Activated CD4-positive, alpha-beta T cell treated with anti-CD3 and anti-CD28 coated beads, Interleukin-2, amount 10 ng/mL, durations not matched to agents 24 days and 14 days (primary cell): ENCODE measurements at regions not wholly inside any gene's neighbourhood (a gene's known extent, or its start where the extent isn't known, plus 50 kb on each side); places are given as distances from the start of the nearest gene placed in this dataset.

ENCODE experiments used
- DNase-seq: peaks from one replicate; pipeline ENCODE4 v3.0.0; 2022
- H3K27ac Mint-ChIP-seq: one replicate; pipeline ENCODE4 v1.8.0; 2022; ENCODE audit warnings: mild to moderate bottlenecking, mixed read lengths
- H3K27me3 Mint-ChIP-seq: one replicate; pipeline ENCODE4 v1.8.0; 2022; ENCODE audit warnings: mixed read lengths
- H3K36me3 Mint-ChIP-seq: one replicate; pipeline ENCODE4 v1.8.0; 2022; ENCODE audit warnings: low read depth, mild to moderate bottlenecking, mixed read lengths
- H3K4me1 Mint-ChIP-seq: one replicate; pipeline ENCODE4 v1.8.0; 2021; ENCODE audit warnings: mixed read lengths
- H3K4me3 Mint-ChIP-seq: one replicate; pipeline ENCODE4 v1.8.0; 2022; ENCODE audit warnings: mild to moderate bottlenecking, moderate library complexity, mixed read lengths
- H3K9me3 Mint-ChIP-seq: one replicate; pipeline ENCODE4 v1.8.0; 2021; ENCODE audit warnings: mixed read lengths
- intact Hi-C: fragments of 100-400 bp; cut with micrococcal nuclease; formaldehyde crosslinking; loops from one replicate; pipeline ENCODE4 v1.15.1; 2023

GRCh38 chr6:165760803-165761185 is 97.8 kb upstream of the PDE10A start:
- Mint-ChIP-seq H3K4me1 (no peaks in the 10 kb centered on the region), H3K4me3 (no peak overlapping the region), H3K27me3 (no peaks in the 10 kb centered on the region), H3K36me3 (no peaks in the 10 kb centered on the region), H3K9me3 (no peaks in the 10 kb centered on the region), H3K27ac (no peak overlapping the region)
- intact Hi-C loops, result no loop called here
- no peak for DNase-seq

DNA sequence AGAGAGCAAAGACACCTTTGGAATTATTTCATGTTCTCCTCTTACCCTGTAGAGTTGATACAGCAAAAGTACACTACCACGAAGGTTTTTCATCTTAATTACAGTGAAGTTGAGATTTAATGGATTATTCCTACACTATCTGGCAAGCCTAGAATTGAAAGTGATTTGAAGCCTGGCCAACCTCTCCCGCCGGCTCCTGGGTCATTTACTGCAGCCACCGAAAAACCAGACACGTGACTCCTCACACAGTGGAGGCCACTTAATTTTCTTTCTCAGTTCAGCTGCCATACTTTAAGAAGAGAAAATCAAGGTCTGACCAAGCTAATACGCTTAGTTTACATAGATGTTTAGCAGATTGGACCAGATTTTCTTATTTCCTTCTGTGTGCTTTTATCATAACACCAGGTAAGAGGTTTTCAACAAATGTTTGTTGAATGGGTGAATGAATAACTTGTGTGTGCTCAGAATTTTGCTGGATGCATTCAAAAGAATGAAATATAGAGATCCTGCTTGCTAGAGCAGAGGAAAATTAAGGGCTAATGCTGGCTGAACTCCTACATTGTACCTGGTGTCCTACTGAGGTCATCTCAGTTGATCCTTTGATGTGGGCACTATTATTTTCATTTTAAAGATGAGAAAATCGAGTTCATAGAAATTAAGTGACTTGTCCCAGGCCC is 97.2 kb upstream of the PDE10A start:
- intact Hi-C loops, result no loop called here
- no peak for DNase-seq
- H3K4me1 Mint-ChIP-seq, result no peaks in the 10 kb centered on the region
- H3K36me3 Mint-ChIP-seq, result no peaks in the 10 kb centered on the region
- H3K9me3 Mint-ChIP-seq, result no peaks in the 10 kb centered on the region
- H3K4me3 Mint-ChIP-seq, result no peak overlapping the region
- no peak overlapping the region for H3K27ac Mint-ChIP-seq
- no peaks in the 10 kb centered on the region for H3K27me3 Mint-ChIP-seq

DNA sequence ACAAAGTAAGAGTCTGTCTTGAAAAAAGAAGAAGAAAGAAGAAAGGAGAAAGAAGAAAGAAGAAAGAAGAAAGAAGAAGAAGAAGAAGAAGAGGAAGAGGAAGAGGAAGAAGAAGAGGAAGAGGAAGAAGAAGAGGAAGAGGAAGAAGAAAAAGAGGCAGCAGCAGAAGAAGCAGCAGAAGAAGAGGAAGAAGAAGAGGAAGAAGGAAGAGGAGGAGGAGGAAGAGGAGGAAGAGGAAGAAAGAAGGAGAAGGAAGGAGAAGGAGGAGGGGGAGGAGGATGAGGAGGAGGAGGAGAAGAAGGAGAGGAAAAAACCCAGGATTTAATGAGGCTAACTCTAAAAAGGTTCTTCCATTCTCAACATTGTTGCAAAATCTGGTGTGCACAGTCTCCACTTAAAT is 95.4 kb upstream of the PDE10A start:
- Mint-ChIP-seq H3K4me1 (no peaks in the 10 kb centered on the region), H3K27ac (no peak overlapping the region), H3K4me3 (no peak overlapping the region), H3K9me3 (no peaks in the 10 kb centered on the region), H3K36me3 (no peaks in the 10 kb centered on the region), H3K27me3 (no peaks in the 10 kb centered on the region)
- DNase-seq, result no peak
- intact Hi-C loops, result no loop called here

DNA sequence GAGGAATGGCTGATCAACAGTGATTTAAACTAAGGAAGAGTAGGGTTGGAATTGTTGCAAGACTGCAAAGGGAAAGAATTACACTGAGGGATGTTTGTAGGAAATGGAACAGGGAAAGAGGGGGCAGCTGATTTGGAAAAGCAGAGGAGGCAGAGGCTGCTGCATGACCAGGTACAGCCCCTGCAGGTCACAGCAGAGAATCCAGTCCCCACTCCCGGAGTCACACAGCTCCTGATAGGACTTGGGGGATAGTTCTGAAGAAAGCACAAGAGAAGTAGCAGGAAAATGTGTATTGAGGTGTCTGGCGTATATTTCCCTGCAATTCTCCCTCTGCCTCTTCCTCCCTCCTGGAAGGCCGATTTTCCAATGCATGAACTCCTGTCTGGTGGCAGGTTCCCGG is 92.5 kb upstream of the PDE10A start:
- no peak for DNase-seq
- H3K4me1 Mint-ChIP-seq, result no peaks in the 10 kb centered on the region
- H3K4me3 Mint-ChIP-seq, result no peak overlapping the region
- no peaks in the 10 kb centered on the region for H3K9me3 Mint-ChIP-seq
- no peaks in the 10 kb centered on the region for H3K27me3 Mint-ChIP-seq
- no peak overlapping the region for H3K27ac Mint-ChIP-seq
- H3K36me3 Mint-ChIP-seq, result no peaks in the 10 kb centered on the region
- intact Hi-C loops, result no loop called here

DNA sequence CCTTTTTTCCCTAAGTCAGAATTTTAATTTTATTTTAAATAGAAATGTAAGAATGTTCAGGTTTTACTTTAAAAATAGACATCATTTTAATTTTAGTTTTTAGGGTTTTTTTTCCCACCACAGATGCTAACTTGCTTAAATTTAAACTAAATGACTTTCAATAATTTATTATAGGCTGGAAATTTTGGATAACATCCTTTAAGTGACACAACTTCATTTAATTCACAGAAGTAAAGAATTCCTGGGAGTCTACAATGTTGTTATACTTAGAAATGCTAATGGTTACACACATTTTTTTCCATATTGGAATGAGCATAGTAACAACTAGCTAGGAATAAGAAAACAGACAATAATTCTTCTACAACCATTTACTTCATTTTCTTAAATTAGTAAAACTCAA is 90.5 kb upstream of the PDE10A start:
- H3K4me3 Mint-ChIP-seq, result no peak overlapping the region
- no peak overlapping the region for H3K27ac Mint-ChIP-seq
- peaks cover 6% of the 10 kb centered on the region for H3K9me3 Mint-ChIP-seq
- intact Hi-C loops, result no loop called here
- no peak for DNase-seq
- H3K27me3 Mint-ChIP-seq, result no peaks in the 10 kb centered on the region
- no peaks in the 10 kb centered on the region for H3K36me3 Mint-ChIP-seq
- H3K4me1 Mint-ChIP-seq, result no peaks in the 10 kb centered on the region

- peak; percentile 27 for DNase-seq
These were observed 89.4 kb upstream of the PDE10A start for GRCh38 chr6:165752451-165752850.

DNA sequence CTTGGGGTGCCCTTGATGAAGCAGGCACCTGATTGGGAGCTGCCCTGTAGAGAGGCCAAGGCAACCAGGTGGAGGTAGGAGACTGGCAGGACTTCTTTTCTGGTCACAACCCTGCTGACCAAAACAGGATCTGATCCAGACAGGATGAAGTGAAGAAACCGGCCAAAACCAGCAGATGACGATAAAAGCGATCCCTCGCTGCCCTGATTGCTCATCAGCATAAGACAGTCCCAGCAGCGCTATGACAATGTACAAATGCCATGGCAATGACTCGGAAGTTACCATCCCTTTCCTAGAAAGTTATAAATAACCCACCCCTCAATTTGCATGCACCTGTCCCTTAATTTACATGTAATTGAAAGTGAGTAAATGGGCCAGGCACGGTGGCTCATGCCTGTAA is 88.4 kb upstream of the PDE10A start:
- peak; percentile 19 for DNase-seq

More at GRCh38 chr6:165752451-165752850, 89.4 kb upstream of the PDE10A start:
- Mint-ChIP-seq H3K27ac (no peak overlapping the region), H3K9me3 (peaks cover 6% of the 10 kb centered on the region), H3K36me3 (no peaks in the 10 kb centered on the region), H3K4me1 (no peaks in the 10 kb centered on the region), H3K27me3 (no peaks in the 10 kb centered on the region), H3K4me3 (no peak overlapping the region)
- intact Hi-C loops, result no loop called here

GRCh38 chr6:165749163-165749562 is 86.1 kb upstream of the PDE10A start:
- H3K4me1 Mint-ChIP-seq, result no peaks in the 10 kb centered on the region
- no peak overlapping the region for H3K27ac Mint-ChIP-seq
- H3K36me3 Mint-ChIP-seq, result no peaks in the 10 kb centered on the region
- H3K9me3 Mint-ChIP-seq, result peaks cover 6% of the 10 kb centered on the region
- intact Hi-C loops, result no loop called here
- H3K4me3 Mint-ChIP-seq, result no peak overlapping the region
- DNase-seq, result no peak
- H3K27me3 Mint-ChIP-seq, result no peaks in the 10 kb centered on the region

More for the DNA sequence above, 88.4 kb upstream of the PDE10A start:
- Mint-ChIP-seq H3K36me3 (no peaks in the 10 kb centered on the region), H3K9me3 (peaks cover 6% of the 10 kb centered on the region), H3K27me3 (no peaks in the 10 kb centered on the region), H3K27ac (no peak overlapping the region), H3K4me3 (no peak overlapping the region), H3K4me1 (no peaks in the 10 kb centered on the region)
- intact Hi-C loops, result no loop called here

GRCh38 chr6:165748390-165748789 is 85.3 kb upstream of the PDE10A start:
- no peaks in the 10 kb centered on the region for H3K36me3 Mint-ChIP-seq
- no peaks in the 10 kb centered on the region for H3K4me1 Mint-ChIP-seq
- H3K27ac Mint-ChIP-seq, result no peak overlapping the region
- no peaks in the 10 kb centered on the region for H3K27me3 Mint-ChIP-seq
- DNase-seq, result no peak
- intact Hi-C loops, result no loop called here
- H3K9me3 Mint-ChIP-seq, result peaks cover 6% of the 10 kb centered on the region
- H3K4me3 Mint-ChIP-seq, result no peak overlapping the region

- Mint-ChIP-seq H3K4me1 (no peaks in the 10 kb centered on the region), H3K36me3 (no peaks in the 10 kb centered on the region), H3K9me3 (peaks cover 6% of the 10 kb centered on the region), H3K27ac (no peak overlapping the region), H3K4me3 (no peak overlapping the region), H3K27me3 (no peaks in the 10 kb centered on the region)
- intact Hi-C loops, result no loop called here
- no peak for DNase-seq
These were observed 84.9 kb upstream of the PDE10A start for GRCh38 chr6:165747963-165748362.

GRCh38 chr6:165746331-165746730 is 83.3 kb upstream of the PDE10A start:
- Mint-ChIP-seq H3K27ac (no peak overlapping the region), H3K9me3 (peaks cover 6% of the 10 kb centered on the region), H3K4me3 (no peak overlapping the region), H3K4me1 (no peaks in the 10 kb centered on the region), H3K27me3 (no peaks in the 10 kb centered on the region), H3K36me3 (no peaks in the 10 kb centered on the region)
- intact Hi-C loops, result no loop called here
- DNase-seq, result no peak

GRCh38 chr6:165745492-165745891 is 82.5 kb upstream of the PDE10A start:
- intact Hi-C loops, result no loop called here
- H3K36me3 Mint-ChIP-seq, result no peaks in the 10 kb centered on the region
- no peaks in the 10 kb centered on the region for H3K4me1 Mint-ChIP-seq
- no peaks in the 10 kb centered on the region for H3K27me3 Mint-ChIP-seq
- H3K9me3 Mint-ChIP-seq, result peaks cover 8% of the 10 kb centered on the region
- DNase-seq, result no peak
- no peak overlapping the region for H3K4me3 Mint-ChIP-seq
- no peak overlapping the region for H3K27ac Mint-ChIP-seq

GRCh38 chr6:165744555-165745228 is 81.7 kb upstream of the PDE10A start:
- peaks cover 8% of the 10 kb centered on the region for H3K9me3 Mint-ChIP-seq
- H3K36me3 Mint-ChIP-seq, result no peaks in the 10 kb centered on the region
- no peaks in the 10 kb centered on the region for H3K27me3 Mint-ChIP-seq
- no peak overlapping the region for H3K27ac Mint-ChIP-seq
- intact Hi-C loops, result no loop called here
- DNase-seq, result no peak
- H3K4me3 Mint-ChIP-seq, result no peak overlapping the region
- no peaks in the 10 kb centered on the region for H3K4me1 Mint-ChIP-seq

- Mint-ChIP-seq H3K27ac (no peak overlapping the region), H3K4me1 (no peaks in the 10 kb centered on the region), H3K27me3 (no peaks in the 10 kb centered on the region), H3K4me3 (no peak overlapping the region), H3K36me3 (no peaks in the 10 kb centered on the region), H3K9me3 (peaks cover 3% of the 10 kb centered on the region)
- no peak for DNase-seq
- intact Hi-C loops, result no loop called here
These were observed 80.4 kb upstream of the PDE10A start for GRCh38 chr6:165743366-165743898.
